HL-60 (cell line): ENCODE measurements at regions not wholly inside any gene's neighbourhood (a gene's known extent, or its start where the extent isn't known, plus 50 kb on each side); places are given as distances from the start of the nearest gene placed in this dataset.

Experiments
- GABPA ChIP-seq: IDR thresholded peaks from 2 replicates; pipeline ENCODE4 v1.6.1; 2012; ENCODE audit warnings: low read depth
- TF ChIP-seq, protein P1 (sequence below): IDR thresholded peaks from one replicate; pipeline ENCODE4 v1.5.1; 2011; ENCODE audit warnings: low read length, control low read depth, inconsistent platforms; ENCODE audit not compliant: insufficient read depth
- TF ChIP-seq, protein P2 (sequence below): IDR thresholded peaks from 2 replicates; pipeline ENCODE4 v1.6.1; 2012; ENCODE audit warnings: low read depth; ENCODE audit not compliant: insufficient replicate concordance

DNA sequence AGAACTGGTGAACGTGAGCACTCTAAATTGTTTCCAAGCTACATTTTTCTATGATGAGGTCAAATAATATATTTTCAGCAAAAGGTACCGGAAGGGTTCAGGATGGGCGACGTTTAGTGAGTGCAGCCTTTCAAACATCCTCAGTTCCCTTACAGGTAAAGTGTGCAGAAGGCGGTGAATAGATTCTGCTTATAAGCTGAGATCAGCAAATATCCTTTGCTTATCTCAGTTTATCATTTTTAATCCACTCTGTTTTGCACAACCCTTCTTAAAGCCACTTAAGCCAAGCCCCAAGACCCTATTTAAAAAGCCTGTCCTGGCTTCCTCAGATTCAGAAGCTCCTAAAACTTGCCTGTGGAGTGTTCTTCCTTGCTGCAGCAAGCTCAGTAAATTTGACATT is 103.1 kb upstream of the DGKB start:
- TF ChIP-seq, protein P1, sequence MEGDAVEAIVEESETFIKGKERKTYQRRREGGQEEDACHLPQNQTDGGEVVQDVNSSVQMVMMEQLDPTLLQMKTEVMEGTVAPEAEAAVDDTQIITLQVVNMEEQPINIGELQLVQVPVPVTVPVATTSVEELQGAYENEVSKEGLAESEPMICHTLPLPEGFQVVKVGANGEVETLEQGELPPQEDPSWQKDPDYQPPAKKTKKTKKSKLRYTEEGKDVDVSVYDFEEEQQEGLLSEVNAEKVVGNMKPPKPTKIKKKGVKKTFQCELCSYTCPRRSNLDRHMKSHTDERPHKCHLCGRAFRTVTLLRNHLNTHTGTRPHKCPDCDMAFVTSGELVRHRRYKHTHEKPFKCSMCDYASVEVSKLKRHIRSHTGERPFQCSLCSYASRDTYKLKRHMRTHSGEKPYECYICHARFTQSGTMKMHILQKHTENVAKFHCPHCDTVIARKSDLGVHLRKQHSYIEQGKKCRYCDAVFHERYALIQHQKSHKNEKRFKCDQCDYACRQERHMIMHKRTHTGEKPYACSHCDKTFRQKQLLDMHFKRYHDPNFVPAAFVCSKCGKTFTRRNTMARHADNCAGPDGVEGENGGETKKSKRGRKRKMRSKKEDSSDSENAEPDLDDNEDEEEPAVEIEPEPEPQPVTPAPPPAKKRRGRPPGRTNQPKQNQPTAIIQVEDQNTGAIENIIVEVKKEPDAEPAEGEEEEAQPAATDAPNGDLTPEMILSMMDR: no peak
- TF ChIP-seq, protein P2, sequence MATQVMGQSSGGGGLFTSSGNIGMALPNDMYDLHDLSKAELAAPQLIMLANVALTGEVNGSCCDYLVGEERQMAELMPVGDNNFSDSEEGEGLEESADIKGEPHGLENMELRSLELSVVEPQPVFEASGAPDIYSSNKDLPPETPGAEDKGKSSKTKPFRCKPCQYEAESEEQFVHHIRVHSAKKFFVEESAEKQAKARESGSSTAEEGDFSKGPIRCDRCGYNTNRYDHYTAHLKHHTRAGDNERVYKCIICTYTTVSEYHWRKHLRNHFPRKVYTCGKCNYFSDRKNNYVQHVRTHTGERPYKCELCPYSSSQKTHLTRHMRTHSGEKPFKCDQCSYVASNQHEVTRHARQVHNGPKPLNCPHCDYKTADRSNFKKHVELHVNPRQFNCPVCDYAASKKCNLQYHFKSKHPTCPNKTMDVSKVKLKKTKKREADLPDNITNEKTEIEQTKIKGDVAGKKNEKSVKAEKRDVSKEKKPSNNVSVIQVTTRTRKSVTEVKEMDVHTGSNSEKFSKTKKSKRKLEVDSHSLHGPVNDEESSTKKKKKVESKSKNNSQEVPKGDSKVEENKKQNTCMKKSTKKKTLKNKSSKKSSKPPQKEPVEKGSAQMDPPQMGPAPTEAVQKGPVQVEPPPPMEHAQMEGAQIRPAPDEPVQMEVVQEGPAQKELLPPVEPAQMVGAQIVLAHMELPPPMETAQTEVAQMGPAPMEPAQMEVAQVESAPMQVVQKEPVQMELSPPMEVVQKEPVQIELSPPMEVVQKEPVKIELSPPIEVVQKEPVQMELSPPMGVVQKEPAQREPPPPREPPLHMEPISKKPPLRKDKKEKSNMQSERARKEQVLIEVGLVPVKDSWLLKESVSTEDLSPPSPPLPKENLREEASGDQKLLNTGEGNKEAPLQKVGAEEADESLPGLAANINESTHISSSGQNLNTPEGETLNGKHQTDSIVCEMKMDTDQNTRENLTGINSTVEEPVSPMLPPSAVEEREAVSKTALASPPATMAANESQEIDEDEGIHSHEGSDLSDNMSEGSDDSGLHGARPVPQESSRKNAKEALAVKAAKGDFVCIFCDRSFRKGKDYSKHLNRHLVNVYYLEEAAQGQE: no peak
- no peak for TF ChIP-seq GABPA
